ENCODE measurements at regions not wholly inside any gene's neighbourhood (a gene's known extent, or its start where the extent isn't known, plus 50 kb on each side); places are given as distances from the start of the nearest gene placed in this dataset.
"Not testable (repeated sequence)": the region's sequence is repeated elsewhere in the genome, so short reads cannot be mapped to it uniquely, and the experiment has no call there.

DNA sequence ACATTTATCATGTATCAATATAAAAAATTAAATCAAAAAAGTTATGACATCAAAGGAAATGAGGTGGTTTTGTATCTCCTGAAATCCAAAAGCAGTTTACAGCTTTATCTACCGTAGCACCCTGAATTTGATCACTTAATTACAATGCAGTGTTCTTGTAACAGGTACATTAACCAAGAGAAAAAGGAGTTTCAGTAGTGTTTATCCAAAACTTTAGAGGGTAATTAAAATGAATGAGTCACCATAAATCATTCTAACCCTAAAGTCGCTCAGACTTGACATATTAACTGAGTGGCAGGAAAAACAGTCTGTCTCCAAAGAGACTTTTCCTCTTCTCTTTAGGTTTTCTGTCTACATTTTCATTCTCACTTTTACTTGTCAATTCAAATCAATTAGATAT, 907.6 kb upstream of the EPHA5 start:
- no peak for DNase-seq

DNA sequence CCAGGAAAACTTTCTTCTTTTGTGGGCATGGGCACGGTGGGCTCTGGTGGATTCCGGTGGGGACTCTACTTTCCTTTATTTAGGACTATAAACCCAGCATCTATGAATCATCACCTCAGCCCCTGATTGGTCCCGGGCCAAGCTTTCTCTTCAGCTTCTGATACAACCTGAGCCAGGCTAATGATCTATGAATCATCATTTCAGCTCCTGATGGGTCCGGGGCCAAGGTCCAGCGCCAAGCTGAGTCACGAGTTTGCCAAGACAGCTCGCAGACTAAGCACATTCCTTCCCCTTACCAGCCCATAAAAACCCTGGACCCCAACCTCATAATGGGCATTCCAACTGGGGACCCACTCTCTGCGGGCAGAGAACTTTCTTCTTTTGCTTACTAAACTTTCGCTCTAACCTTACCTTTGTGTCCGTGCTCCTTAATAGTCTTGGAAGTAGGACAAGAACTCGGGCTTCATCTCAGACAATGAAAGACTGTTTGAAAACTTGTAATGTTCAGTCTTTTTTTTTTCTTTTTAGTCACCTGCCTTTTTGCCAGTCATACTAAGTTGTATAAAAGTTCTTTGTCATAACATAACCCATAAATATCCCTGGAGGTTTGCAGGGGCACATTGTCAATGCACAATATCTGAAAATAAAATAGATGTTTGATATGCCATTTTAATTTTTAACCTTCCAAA, 904.9 kb upstream of the EPHA5 start:
- DNase-seq, result no peak

DNA sequence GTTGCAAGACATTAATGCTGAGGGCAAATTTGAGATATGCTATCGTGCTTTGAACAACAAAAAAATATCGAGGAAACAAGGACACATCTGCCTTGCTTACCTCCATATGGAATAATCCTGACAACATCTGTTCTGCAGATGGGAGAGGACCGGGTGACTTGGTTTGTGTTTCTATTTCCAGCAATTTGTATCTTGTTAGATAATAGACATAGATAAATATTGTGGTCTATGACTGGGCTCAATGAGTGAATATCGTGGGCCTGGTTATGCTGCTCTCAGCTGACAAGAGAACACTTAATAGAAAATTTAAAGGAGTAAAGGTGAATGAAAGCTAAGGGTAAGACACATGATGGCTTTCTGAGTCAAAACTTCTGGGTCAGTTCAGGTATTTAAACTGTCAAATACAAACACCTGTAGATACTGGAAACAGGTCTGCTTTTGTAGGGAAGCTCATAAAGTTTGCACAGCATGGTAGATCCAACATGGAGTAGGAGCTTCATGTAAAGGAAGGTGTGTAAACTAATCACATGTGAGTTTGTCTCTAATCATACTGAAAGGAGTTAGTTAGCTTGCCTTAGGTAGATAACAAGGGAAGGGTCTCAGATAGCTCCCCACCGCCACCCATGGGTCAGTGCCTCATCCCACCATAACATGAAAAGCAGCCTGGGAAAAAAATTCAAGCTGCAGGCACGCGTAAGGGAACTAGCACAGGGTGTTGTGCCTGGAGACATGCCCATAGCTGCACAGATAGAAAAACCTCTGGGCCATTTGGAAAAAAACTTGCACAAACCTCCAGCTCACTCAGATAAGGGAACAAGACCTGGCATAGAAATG, 904.1 kb upstream of the EPHA5 start:
- no peak for DNase-seq

DNA sequence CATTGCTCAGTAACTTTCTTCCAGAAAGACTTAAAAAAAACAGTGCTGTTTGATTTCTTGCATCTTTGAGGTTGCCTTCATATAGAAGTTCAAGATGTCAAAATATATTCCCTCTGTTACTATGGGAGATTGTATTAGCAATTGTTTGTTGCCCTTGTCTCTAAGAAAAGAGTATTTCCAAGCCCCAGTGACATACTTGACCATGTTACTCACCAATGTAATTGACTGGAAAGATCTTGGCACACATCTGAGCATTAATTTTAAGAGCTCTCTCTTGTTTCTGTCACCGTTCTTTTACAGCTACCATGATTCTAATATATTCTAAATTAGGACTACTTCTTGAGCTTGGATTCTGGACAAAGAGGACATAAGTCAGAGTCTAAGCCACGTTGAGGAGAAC, 902.7 kb upstream of the EPHA5 start:
- DNase-seq, result no peak

DNA sequence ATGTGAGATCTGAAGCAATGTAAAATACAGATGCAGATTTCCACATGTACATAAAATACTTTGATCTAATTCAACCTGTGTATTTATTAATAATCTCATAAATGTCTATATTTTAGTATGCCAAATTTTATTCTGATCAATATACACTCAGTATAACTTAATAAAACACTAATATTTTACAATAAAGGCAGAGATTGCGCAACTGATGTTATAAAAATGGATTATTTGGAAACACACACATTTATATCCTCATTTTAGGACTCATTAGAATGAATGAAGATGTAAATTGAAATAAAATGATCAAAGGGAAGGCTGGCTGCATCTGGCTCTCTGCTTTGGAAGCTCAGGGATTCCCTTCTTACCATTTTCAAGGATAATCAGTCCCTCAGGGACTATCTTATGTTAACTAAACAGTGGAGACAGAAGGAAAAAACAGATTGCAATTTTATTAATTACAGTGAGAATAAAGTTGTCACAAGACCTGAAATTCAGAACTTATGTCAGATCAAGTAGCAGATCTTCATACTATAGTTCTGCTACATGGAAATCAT, 900.9 kb upstream of the EPHA5 start:
- DNase-seq, result no peak

DNA sequence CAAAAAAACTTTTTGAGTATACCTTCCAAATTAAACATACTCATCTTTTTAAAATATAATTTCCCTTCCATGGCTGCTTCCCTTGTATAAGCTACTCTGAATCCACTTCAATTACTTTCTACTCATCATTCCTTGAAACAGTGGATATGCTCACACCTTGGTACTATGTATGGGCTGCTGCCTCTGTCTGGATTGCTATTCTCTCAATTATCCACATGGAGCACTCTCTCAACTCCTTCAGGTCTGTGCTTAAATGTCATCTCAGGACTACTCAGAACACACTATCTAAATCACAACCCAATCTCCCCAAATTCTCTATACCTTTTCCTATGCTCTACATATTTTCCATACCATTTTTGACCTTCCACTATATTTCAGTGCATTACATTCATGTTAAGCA, 898.9 kb upstream of the EPHA5 start:
- DNase-seq, result no peak

DNA sequence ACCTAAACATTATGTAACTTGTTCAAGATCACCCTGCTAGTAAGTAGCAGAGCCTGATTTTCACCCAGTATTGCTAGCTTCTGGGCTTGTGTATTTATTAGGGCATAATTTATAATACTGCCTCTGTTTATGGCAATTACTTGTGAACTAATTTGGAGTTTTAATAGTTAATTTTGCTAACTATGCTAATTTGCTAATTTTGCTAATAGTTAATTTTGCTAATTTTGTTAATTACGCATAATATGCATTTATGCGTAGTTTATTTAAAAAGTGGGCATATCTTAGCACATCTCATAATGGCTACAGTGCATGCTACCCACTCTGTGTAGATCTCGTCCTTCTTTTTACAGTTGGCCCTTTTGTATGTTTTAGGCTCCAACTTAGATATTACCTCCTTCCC, 898.1 kb upstream of the EPHA5 start:
- DNase-seq, result no peak

DNA sequence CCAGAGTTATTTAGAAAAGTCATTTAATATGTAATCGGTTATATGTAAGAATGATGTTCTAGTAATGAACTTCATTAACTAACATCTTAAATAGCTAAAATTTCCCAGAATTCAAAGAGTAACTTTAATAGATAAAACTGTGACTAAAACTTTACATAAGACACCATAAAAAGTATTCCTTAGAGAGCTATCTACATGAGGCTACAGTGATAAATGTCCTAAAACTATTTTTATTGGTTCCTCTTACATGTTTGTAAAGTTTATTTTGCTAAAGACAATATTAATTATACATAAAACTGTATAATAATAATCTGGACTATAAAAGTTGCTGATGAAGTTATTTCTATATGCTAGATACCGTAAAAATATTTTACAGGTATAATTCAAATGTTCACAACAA, 897.7 kb upstream of the EPHA5 start:
- DNase-seq, result no peak

DNA sequence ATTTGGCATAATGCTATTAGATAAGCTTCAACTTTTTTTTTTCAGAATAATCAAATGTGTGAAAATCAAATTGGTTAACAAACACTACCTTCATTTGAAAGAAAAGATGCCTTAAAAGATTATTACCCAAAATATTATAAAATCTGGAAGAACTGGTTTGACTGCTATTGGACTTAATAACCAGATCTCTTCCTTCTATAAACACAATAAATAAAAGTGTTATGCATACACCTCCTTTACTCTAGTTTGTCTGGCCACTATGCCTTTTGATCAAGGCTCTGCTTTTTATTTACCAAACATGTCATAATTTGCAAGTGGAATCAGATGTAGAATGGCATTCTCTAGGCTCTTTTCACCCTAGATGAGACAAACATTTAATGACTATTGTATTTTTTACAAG, 897.3 kb upstream of the EPHA5 start:
- no peak for DNase-seq

DNA sequence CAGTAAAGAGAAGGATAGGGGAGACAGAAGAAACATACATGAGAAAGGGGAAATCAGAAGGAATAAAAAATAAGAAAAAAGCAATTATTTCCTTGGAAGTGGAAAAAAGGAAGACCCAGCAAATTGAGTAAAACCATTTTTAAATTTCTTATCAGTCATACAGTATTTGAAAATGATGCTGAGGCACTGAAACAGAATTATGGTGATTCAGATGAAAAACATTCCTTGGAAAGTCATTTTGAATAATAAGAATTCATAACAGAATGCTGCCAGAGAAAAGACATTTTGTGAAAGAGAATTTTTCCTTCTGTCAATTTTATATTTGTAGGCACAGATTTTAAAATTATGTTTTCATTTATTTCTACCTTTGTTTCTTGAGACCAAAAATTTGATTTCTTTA, 895.5 kb upstream of the EPHA5 start:
- DNase-seq, result no peak

DNA sequence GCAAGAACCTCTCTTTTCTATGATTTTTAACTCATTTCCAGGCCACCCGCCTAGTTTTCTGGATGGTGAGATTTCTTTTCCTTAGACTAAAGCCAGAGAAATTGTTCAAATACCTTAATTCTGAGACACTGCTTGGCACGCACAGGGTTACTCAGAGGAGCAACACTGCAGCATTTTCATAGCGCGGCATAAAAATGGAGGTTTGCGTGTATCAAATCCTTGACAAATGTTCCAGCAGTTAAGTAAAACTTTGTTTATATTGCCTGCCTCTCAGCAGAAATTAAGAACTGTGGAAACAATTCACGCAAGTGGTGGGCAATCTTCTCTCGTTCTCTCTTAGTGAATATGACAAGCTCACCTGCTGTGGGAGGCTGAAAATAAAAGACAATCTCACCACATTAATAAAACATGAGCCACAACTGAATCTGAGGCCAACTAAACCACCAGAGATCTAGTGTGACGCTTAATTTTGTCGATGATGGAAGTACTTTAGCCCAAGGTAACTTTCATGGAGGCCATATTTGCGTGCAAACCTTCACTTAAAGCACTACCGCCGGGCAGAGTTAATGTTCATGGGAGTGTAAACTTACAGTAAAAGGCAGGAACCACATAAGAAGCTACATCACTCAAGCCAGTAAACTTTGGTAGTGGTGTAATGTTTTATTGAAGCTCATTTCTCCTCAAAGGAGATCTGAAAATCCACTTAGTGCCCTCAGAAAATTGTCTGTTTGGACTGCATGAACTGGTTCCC, 894.8 kb upstream of the EPHA5 start:
- no peak for DNase-seq

DNA sequence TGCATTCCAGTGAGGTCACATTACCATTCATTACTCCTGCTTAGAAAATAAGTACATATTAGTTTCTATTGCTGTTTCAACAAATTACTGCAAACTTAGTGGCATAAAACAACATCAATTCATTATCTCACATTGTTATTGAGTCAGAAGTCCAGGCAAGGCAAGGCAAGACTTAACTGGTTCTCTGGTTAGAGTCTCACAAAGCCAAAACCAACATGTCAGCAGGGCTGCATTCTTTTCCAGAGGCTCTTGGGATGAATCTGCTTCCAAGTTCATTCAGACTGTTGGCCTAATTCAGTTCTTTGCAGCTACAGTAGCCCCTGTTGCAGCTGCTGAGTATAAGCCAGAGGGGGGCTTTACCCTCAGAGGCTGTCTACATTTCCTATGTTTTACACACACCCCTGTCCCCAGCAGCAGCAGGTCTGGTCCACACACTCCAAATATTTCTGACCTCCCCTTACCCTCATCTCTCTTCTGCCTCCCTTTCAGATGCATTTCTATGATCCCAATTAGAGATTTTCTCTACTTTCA, 892.1 kb upstream of the EPHA5 start:
- no peak for DNase-seq

DNA sequence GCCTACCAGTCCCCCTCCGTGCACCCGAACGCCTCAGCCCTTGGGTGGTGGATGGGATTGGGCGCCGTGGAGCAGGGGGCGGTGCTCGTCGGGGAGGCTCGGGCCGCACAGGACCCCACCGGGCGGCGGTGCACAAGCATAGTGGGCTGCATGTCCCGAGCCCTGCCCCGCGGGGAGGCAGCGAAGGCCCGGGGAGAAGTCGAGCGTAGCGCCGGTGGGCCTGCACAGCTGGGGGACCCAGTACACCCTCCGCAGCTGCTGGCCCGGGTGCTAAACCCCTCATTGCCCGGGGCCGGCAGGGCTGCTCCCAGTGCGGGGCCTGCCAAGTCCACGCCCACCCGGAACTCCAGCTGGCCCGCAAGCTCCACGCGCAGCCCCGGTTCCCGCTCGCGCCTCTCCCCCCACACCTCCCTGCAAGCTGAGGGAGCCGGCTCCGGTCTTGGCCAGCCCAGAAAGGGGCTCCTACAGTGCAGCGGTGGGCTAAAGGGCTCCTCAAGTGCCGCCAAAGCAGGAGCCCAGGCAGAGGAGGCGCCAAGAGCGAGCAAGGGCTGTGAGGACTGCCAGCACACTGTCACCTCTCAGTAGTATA, 891.3 kb upstream of the EPHA5 start:
- DNase-seq, result not testable (repeated sequence)

DNA sequence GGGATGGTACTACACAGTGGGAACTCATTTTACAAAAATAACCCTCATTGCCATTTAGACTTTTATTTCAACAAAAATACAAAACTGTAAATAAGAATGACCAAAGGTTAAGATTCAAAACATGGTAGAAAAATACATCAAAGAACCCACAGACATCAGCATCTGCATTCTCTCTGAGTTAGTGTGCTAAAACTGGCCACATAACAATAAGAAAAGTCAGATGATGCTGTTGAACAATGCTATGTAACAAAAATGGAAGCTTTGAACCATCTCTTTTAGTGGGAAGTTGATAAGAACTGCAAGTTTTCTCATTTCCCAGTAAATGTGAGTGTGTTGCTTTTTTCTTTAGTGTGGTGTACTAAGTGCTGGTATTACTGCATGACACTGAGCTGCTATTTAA, 888.4 kb upstream of the EPHA5 start:
- no peak for DNase-seq

DNA sequence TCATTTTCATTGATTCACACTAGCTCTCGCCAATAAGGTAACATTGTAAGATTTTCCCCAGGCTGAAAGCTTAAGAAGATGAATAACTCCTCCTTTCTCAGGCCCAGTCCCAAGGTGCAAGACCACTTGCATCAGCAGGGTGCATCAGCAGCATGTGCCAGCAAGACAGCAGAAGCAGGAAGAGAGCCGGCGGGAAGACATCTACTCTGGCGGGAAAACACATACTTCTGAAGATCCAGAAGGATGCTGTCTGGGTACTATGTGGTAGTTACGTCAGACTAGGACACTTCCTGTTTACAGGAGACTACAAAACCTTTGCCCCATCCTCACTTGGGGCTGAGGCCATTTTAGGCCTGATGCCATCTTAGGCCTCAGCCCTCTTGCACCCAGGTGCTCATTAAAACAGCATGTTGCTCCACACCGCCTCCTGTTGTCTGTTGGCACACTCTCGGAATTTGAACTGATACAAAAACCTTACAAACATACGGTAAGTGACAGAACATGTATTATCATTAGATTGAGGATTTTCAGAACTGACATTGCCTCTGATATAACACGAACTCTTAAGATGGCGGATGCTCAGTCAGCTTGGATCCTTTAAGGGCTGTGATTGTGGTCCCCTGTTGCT, 886.5 kb upstream of the EPHA5 start:
- no peak for DNase-seq

DNA sequence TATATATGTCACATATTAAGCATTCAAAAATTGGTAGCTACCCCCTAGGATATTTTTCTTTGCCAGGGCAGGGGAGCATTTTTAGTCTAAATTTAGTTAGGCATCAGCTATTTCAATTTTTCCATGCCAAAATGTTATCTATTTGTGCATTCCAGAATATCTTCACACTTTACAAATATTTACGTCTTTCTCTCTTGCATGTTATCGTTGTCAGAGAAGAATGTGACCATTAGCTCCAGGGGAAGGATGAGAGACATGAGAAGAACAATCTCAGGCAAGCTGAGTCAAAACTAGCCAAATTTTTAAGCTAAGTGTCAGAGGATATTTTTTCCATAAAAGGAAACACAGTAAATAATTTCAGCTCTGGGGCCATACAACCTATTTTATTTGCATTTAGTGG, 885.0 kb upstream of the EPHA5 start:
- DNase-seq, result no peak

DNA sequence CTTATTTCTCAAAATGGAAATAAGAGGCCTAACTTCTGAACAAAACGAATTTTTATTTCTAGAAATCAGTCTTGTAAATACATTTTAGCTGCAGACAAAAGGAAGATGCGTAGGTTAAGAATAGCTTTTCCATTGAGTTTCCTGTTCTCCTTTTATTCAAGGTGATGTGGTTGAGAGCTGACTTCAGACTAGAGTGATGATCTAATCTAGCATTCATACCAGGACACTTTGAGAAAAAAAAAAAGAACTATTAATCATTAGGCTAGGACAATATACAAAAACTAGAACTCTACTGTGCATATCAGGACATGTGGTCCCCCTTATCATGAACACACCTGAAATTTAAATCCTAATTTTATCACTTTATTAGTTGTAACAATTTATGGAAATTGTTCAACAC, 884.5 kb upstream of the EPHA5 start:
- no peak for DNase-seq

DNA sequence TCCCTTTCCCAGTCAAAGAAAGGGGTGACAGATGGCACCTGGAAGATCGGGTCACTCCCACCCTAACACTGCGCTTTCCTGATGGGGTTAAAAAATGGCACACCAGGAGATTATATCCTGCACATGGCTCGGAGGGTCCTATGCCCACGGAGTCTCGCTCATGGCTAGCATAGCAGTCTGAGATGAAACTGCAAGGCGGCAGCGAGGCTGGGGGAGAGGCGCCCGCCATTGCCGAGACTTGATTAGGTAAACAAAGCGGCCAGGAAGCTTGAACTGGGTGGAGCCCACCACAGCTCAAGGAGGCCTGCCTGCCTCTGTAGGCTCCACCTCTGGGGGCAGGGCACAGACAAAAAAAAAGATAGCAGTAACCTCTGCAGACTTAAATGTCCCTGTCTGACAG, 875.0 kb upstream of the EPHA5 start:
- DNase-seq, result not testable (repeated sequence)

DNA sequence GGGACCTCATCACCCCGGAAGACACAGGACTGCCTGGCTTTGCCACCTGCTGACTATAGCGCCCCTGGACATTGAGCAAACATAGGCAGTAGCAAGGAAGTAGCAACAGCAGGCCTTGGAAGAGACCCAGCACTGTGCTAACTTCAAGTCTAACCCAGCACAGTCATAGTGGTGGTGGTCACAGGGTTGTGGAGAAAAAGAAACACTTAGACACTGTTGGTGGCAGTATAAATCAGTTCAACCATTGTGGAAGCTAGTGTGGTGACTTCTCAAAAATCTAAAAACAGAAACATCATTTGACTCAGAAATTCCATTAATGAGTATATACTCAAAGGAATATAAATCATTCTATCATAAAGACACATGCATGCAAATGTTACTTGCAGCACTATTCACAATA, 874.0 kb upstream of the EPHA5 start:
- DNase-seq, result no peak

DNA sequence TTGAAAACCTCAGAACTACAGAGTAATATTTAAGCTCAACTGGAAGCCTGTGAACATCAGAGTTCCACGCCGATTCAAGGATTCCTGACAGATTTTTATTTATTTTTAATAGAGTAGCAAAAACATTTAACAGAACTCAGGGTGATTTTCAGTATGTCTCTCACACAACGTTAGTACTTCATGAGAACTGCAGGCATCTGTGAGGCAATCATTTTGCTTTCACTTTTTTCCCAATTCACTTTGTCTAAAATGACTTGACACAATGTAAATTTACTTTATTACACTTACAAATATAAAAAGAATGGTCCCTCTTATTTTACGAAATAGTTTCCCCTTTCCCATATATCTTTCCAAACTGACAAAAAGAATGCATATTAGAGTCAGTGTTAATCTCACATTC, 869.5 kb upstream of the EPHA5 start:
- no peak for DNase-seq

DNA sequence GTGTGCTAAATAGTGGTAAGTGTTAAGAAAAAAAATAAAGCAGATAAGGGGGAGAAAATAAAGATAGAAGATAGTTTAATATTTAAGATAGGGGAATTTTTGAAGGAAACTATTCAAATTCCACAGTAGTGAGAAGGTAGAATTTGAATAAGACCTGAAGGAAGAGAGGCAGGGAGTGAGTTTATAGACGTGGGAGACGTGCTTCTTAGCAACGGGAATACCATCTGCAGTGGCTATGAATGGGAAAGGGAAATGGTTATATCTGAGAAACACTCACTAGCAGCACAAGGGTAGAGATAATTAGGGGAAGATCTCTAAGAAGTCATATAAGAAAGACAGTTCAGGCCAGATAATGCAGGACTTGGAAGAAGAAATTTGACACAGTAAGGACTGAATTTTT, 854.5 kb upstream of the EPHA5 start:
- DNase-seq, result no peak

DNA sequence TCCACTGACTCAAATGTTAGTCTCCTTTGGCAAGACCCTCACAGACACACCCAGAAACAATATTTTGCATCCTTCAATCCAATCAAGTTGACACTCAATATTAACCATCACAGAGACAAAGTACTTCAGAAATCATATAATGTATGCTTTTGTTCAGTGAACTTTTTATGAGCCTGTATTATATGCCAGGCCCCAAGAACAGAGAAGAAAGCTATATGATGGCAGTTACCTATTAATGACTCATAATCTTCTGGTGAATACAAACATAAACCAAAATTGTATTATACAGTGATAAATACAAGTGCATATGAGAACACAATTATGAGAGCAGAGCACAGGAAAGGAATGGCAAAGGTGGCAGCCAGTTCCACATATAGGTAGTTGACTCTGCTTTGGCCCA, 852.0 kb upstream of the EPHA5 start:
- DNase-seq, result no peak

DNA sequence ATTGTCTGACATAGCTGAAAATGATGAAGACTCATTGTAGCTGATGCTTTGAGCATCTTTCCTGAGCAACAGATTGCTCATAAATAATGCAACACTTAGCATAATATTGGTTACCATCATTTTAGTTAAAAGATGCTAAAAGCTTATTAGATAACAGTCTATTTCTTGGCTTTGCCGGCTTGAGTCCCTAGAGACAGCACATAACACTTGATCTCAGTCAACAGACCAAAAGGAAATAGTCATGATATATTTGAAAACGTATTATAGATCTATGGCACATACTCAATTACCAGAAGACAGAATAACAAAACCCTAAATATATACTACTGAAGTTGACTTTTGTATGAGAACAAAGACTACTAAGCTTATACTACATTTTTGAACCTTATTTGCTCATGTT, 846.7 kb upstream of the EPHA5 start:
- DNase-seq, result no peak
